Skeletal muscle satellite cell (primary cell): ENCODE measurements at regions not wholly inside any gene's neighbourhood (a gene's known extent, or its start where the extent isn't known, plus 50 kb on each side); places are given as distances from the start of the nearest gene placed in this dataset.

Experiments
- H3K27me3 ChIP-seq: 2 replicates; pipeline ENCODE4 v1.7.0; 2013; ENCODE audit warnings: low read length; ENCODE audit not compliant: control insufficient read depth, insufficient read depth
- H3K36me3 ChIP-seq: 2 replicates; pipeline ENCODE4 v1.7.0; 2013; ENCODE audit warnings: mild to moderate bottlenecking, control low read depth, low read length; ENCODE audit not compliant: insufficient read depth
- H3K4me1 ChIP-seq: 2 replicates; pipeline ENCODE4 v1.7.0; 2013; ENCODE audit warnings: low read length; ENCODE audit not compliant: control insufficient read depth, insufficient read depth
- H3K4me2 ChIP-seq: 2 replicates; pipeline ENCODE4 v1.7.0; 2013; ENCODE audit warnings: mild to moderate bottlenecking, low read length
- H3K4me3 ChIP-seq: 2 replicates; pipeline ENCODE4 v1.7.0; 2013; ENCODE audit warnings: low read length
- H3K9ac ChIP-seq: 2 replicates; pipeline ENCODE4 v1.7.0; 2013; ENCODE audit warnings: mild to moderate bottlenecking, low read depth, low read length, moderate library complexity
- H3K9me3 ChIP-seq: replicated peaks from 2 replicates; pipeline ENCODE4 v1.7.0; 2013; ENCODE audit warnings: mild to moderate bottlenecking, control low read depth, low read length

DNA sequence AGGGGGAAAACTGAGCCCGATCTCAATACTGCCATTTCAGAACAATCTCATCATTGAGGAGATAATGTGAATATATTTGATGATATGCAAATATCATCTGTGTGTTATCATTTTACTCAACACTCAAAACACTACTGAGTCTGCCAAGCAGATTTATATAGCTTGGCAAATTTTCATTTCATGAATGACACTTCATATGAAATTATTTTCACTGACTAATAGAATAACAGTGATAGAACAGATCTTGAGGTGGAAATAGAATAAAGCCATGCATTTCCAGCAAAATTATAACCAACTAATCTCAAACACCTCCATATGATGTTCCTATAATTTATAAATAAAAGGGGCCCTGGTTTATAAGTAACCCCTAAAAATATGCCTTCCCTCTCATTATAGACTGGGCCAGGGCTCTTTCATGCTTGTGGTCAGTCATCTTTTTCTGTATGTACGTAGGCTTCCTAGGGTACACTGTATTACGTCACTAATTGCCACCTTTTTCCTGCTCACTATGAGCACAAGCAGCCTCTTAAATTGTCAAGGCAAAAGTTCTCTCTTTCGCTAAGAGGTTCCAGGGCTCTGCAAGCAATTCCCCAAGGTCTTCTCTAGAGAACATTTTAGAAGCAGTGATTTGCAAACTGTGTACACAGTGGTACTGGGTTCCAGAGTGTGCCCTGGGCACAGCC, 197.1 kb upstream of the FOXN3 start:
- Histone ChIP-seq H3K4me3 (no peak overlapping the region), H3K9ac (no peak overlapping the region), H3K4me1 (peaks cover 20% of the 10 kb centered on the region), H3K4me2 (no peak overlapping the region), H3K36me3 (peaks cover 4% of the 10 kb centered on the region), H3K9me3 (no peaks in the 10 kb centered on the region), H3K27me3 (no peaks in the 10 kb centered on the region)

DNA sequence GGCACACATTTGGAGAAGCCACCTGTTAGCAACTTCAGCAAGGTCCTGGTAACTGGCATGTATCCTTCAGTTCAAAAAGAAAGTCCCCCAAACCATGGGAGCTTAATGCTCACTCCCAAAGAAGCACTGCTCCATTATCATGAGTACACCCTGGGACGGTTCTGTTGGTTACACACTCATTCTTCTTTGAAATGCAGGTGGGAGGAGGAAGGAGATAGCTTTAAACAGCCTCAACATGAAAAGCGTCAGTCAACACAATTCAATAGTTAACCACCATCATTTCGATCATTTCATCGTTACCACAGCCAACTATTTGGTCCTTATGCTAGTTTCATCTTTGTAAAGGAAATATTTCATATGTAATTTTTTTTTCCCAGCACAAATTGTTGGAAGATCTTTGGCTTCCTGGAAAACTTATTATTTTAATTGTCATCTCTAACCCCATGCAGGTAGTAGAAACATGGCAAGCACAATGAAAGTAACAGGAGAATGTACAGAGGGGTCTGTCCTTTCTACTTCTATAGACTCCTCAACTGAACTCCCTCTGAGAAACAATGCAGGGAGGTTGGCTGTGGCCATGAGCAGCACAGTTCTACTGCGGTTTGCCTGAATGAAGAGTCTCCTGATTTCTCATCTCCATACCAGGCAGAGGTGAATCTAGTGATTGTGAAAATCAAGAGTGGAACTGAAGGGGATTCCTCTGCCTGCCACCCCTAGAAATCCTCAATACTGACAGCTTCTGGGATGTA, 196.4 kb upstream of the FOXN3 start:
- Histone ChIP-seq H3K9me3 (no peaks in the 10 kb centered on the region), H3K4me1 (peaks cover 20% of the 10 kb centered on the region), H3K36me3 (peaks cover 4% of the 10 kb centered on the region), H3K9ac (no peak overlapping the region), H3K4me3 (no peak overlapping the region), H3K4me2 (no peak overlapping the region), H3K27me3 (no peaks in the 10 kb centered on the region)

DNA sequence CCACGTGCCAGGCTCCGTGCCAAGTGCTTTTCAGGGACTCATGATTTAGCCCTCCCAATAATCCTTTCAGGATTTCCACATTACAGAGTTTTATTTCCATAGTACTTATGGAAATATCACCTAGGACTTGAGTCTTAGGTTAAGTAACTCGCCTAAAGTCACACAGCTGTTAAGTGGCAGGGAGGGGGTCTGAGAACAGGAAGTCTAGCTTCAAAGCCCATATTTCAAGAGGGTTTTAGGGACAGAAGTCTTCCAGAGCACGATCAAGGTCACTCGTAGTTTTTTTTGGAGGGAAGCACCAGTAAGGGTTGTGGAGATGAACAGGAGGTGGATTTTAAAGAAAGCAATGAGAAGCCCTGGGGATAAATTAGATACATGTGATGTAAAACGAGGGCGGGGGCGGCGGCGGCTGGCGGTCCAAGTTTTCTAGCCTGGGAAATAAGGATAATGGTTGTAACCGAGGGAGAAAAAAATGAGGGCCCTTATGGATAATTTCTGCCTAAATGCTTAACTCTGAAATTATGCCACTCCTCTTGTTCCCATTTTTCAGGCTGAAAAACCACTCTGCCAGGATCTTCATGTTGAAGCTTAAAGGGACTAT, 192.6 kb upstream of the FOXN3 start:
- H3K4me3 ChIP-seq = no peak overlapping the region
- no peaks in the 10 kb centered on the region for H3K27me3 ChIP-seq
- H3K4me2 ChIP-seq = no peak overlapping the region
- no peaks in the 10 kb centered on the region for H3K9me3 ChIP-seq
- H3K9ac ChIP-seq = no peak overlapping the region
- H3K4me1 ChIP-seq = peaks cover 5% of the 10 kb centered on the region
- H3K36me3 ChIP-seq = peaks cover 4% of the 10 kb centered on the region

DNA sequence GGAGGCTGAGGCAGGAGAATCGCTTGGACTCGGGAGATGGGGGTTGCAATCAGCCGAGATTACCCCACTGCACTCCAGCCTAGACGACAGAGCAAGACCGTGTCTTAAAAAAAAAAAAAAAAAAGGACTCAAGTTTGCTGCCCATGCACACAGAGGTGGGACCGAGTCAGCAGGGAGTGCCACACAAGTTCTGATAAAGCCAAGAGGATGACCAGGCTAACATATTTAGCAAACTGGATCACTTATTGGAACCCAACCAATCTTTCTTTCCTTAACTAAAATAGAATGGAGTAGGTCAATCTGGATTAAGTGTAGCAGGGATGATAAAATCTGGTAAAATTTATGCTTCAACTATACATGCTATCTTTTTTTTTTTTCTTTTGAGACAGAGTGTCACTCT, 190.4 kb upstream of the FOXN3 start:
- Histone ChIP-seq H3K9ac (no peak overlapping the region), H3K9me3 (no peaks in the 10 kb centered on the region), H3K4me3 (no peak overlapping the region), H3K27me3 (no peaks in the 10 kb centered on the region), H3K4me1 (no peaks in the 10 kb centered on the region), H3K4me2 (no peak overlapping the region), H3K36me3 (peaks cover 4% of the 10 kb centered on the region)

DNA sequence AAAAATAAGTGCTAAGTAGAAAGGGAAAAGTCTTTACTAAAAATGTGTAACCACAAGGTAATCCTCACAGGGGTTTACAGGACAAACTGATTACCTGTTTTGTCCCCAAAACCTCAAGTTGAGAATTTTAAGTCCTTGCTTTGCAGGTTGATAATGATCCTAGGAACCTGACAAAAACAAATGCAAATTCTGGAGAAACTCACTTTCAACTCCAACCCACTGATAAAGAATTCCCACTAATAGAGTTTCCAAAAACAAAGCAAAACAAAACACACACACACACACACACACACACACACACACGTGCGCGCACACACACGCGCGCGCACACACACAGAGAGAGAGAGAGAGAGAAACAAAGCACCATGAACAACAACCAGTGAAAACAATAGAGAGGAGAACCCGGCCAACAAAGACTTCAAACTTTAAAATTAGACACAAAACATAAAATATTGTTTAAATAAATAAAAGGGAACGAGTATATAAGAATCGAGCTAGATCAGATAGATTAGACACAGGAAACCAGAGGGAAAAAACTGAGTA, 187.0 kb upstream of the FOXN3 start:
- H3K4me1 ChIP-seq = no peaks in the 10 kb centered on the region
- no peaks in the 10 kb centered on the region for H3K27me3 ChIP-seq
- no peak overlapping the region for H3K4me2 ChIP-seq
- no peak overlapping the region for H3K4me3 ChIP-seq
- no peaks in the 10 kb centered on the region for H3K36me3 ChIP-seq
- H3K9me3 ChIP-seq = peaks cover 3% of the 10 kb centered on the region
- no peak overlapping the region for H3K9ac ChIP-seq

DNA sequence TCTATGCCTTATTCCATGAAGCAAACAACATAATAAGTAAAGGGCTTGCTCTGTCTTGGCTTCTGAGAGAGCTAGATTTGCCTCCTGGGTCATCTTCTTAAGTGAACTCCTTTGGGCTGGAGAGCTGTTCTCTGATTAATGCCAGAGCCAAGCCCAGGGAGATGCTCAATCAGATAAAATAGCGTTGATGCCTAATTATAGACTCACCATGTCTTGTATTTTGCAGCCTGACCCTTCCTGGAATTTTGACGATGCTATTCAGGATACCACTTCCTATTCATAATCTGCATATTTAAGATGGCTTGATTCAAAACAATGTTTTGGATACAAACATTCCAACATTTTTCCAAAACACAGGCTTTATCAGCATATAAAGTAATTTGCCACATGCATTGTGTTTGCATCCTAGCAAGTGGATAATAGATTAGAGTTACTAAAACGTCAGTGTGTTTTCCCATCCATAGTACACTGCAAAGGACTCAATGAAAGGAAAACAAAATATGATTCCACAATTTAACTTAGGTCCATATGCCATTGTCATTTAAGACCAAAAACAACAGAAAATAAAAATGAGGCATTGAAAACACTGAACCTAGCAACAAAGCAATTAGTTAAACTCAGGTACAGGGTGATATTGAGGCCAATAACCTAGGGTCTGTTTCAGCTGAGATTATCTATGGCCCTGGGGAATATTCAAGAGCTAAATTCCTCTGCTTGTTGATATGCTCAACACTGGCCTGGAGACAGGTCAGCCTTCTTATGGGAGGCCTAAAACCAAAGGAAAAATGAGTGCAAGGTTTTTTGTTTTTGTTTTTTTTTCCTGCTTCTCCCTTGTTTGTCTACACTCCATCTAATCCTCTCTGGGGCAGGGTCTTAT, 184.2 kb upstream of the FOXN3 start:
- Histone ChIP-seq H3K4me2 (no peak overlapping the region), H3K27me3 (no peaks in the 10 kb centered on the region), H3K9me3 (peaks cover 12% of the 10 kb centered on the region), H3K9ac (no peak overlapping the region), H3K4me3 (no peak overlapping the region), H3K36me3 (no peaks in the 10 kb centered on the region), H3K4me1 (no peaks in the 10 kb centered on the region)

DNA sequence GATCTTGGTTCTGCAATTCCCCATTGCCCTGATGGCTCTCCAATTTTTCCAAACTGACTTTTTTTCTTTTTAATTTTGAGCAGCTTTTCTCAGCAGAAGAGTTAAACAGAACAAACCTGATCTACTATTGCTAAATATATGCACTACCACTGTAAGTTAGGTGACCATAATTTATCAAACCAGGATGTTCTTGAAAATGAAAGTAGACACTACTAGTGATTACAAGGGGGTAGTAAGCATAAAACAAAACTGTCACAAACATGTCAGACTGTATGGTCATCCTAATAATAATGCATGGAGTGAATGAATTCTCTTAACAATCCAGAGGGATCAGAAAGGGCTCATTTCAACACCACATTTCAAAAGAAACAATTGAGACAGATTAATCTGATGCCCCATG, 183.0 kb upstream of the FOXN3 start:
- no peaks in the 10 kb centered on the region for H3K27me3 ChIP-seq
- no peak overlapping the region for H3K4me3 ChIP-seq
- H3K9me3 ChIP-seq = peaks cover 12% of the 10 kb centered on the region

DNA sequence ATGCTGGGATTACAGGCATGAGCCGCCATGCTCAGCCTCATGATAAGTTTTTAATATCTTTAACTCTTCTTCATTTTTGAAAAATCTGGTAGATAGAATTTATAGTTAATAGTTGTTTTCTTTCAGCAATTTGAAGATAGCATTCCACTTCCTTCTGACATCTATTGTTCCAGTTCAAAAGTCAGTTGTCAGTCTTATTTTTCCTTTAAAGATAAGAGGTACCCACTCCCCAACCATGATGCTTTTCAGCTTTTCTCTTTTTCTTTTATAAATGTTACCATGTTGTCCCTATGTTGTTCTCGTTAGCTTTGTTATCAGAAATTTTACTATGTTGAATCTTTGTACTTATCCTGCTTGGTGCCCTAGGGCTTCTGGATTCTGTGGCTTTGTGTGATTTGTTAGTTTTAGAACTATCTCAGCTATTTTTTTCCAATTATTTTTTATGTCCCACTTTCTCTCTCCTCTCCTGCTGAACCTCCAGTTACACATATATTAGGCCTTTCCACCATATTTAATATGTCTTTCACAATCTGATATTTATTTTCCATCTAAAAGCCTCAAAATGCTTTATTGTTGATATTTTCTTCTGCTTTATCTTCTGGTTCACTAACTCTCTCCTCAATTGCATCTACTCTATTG, 181.6 kb upstream of the FOXN3 start:
- Histone ChIP-seq H3K9me3 (peaks cover 12% of the 10 kb centered on the region), H3K27me3 (no peaks in the 10 kb centered on the region), H3K4me3 (no peak overlapping the region), H3K9ac (no peak overlapping the region), H3K4me2 (no peak overlapping the region), H3K36me3 (no peaks in the 10 kb centered on the region), H3K4me1 (no peaks in the 10 kb centered on the region)

More for the DNA sequence above, 183.0 kb upstream of the FOXN3 start:
- H3K9ac ChIP-seq = no peak overlapping the region
- H3K4me2 ChIP-seq = no peak overlapping the region
- H3K36me3 ChIP-seq = no peaks in the 10 kb centered on the region
- no peaks in the 10 kb centered on the region for H3K4me1 ChIP-seq

DNA sequence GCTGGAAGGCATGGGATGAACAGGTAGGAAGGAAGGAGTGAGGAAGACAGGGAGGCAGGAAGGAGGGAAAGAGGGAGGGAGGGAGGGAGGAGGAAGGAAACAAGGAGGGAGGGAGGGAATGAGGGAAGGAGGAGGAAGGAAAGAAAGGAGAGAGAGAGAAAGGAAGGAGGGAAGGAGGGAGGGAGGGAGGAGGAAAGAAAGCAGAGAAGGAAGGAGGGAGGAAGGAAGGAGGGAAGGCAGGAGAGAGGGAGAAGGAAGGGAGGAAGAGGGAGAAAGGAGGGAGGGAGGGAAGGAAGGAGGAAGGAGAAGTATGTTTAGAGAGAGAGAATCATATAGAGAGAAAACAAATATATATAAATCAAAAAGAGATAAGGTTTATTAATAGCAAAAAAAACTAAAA, 175.9 kb upstream of the FOXN3 start:
- H3K4me1 ChIP-seq = no peaks in the 10 kb centered on the region

DNA sequence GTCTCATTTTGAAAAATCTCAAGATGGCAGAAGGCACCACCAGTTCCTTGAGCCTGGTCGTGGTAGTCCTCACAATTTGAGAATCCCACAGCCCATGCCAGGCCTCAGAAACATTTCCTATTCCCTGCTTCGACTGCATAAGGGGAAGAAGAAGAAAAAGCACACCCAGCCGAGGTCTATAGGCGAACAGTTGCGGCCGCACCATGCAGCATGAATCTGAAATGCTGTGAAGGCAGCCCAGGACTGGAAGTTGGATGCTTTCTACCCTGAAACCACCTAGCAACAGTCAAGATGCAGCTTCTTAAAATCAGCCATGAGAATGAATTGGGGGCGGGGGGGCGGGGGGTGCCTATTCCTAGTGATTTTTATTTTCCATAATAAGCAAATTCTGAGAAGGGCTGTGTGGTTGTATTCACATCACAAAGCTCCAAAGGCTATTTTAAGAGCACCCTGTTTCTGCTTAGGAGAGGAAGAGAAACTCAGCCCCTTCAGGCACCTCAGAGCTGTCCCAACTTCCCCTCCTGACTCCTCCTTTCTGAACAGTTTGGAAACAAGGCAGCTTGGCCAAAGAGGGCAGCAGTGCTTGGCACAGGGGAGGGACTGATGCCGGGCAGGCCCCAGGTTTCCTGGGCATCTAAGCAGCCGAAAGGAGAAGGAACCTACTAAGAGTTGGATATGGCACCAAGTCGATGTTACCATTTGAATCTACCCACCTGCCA, 172.5 kb upstream of the FOXN3 start:
- no peaks in the 10 kb centered on the region for H3K4me1 ChIP-seq

More for the DNA sequence above, 175.9 kb upstream of the FOXN3 start:
- H3K9ac ChIP-seq = no peak overlapping the region
- no peaks in the 10 kb centered on the region for H3K36me3 ChIP-seq
- no peaks in the 10 kb centered on the region for H3K27me3 ChIP-seq
- H3K9me3 ChIP-seq = peaks cover 7% of the 10 kb centered on the region
- H3K4me2 ChIP-seq = no peak overlapping the region
- no peak overlapping the region for H3K4me3 ChIP-seq

More for the DNA sequence above, 172.5 kb upstream of the FOXN3 start:
- Histone ChIP-seq H3K36me3 (no peaks in the 10 kb centered on the region), H3K4me2 (no peak overlapping the region), H3K4me3 (no peak overlapping the region), H3K9ac (no peak overlapping the region), H3K27me3 (no peaks in the 10 kb centered on the region), H3K9me3 (peaks cover 2% of the 10 kb centered on the region)
